Tibial artery (tissue), 4 donors: ENCODE measurements at regions not wholly inside any gene's neighbourhood (a gene's known extent, or its start where the extent isn't known, plus 50 kb on each side); places are given as distances from the start of the nearest gene placed in this dataset.

Experiments
- DNase-seq, 2 donors: peaks; one replicate each; pipeline ENCODE4 v3.0.0-alpha.2; 2019
- H3K27ac ChIP-seq, 2 donors: fragments of 200-600 bp; sonication (generic) in 1 of 2; 1 replicate in 1 of 2; 2 replicates in 1 of 2; pipeline ENCODE4 v1.5.1; 2018 to 2019; ENCODE audit warnings: mild to moderate bottlenecking in 1 of 2
- H3K27me3 ChIP-seq, 2 donors: fragments of 200-600 bp; sonication (generic) in 1 of 2; one replicate each; pipeline versions ENCODE4 v1.5.1 to v1.6.0; 2016 to 2019
- H3K36me3 ChIP-seq, 3 donors: fragments of 200-600 bp; sonication (generic) in 2 of 3; one replicate each; pipeline ENCODE4 v1.5.1; 2016 to 2019; ENCODE audit warnings: mild to moderate bottlenecking in 2 of 3
- H3K4me1 ChIP-seq, 4 donors: fragments of 200-600 bp; sonication (generic) in 2 of 4; 1 replicate in 3 of 4; 2 replicates in 1 of 4; pipeline ENCODE4 v1.5.1; 2016 to 2019
- H3K4me3 ChIP-seq, 2 donors: fragments of 200-600 bp; sonication (generic) in 1 of 2; 1 replicate in 1 of 2; 2 replicates in 1 of 2; pipeline ENCODE4 v1.5.1; 2018 to 2019; ENCODE audit warnings: mild to moderate bottlenecking in 2 of 2
- H3K9me3 ChIP-seq, 3 donors: fragments of 200-600 bp; sonication (generic) in 1 of 3; one replicate each; pipeline ENCODE4 v1.5.1; 2016 to 2019
- intact Hi-C: fragments of 100-400 bp; cut with DNase I; formaldehyde crosslinking; loops from one replicate; pipeline ENCODE4 v1.15.0; 2023; ENCODE audit warnings: low total_unique reads
- TF ChIP-seq, protein P1 (sequence below), 2 experiments: fragments of 200-600 bp in 1 of 2; fragments of 450-650 bp in 1 of 2; IDR thresholded peaks; one replicate each; pipeline ENCODE4 v1.5.1; 2017 to 2019; ENCODE audit warnings: antibody characterized with exemption in 2 of 2, mild to moderate bottlenecking in 1 of 2, moderate library complexity in 1 of 2

- intact Hi-C loops: no loop called here
- no peak overlapping the region for H3K4me3 ChIP-seq
- no peaks in the 10 kb centered on the region for H3K4me1 ChIP-seq
- no peaks in the 10 kb centered on the region for H3K9me3 ChIP-seq
- H3K27ac ChIP-seq: no peak overlapping the region
- no peak for DNase-seq
- no peaks in the 10 kb centered on the region for H3K36me3 ChIP-seq
- TF ChIP-seq, protein P1, sequence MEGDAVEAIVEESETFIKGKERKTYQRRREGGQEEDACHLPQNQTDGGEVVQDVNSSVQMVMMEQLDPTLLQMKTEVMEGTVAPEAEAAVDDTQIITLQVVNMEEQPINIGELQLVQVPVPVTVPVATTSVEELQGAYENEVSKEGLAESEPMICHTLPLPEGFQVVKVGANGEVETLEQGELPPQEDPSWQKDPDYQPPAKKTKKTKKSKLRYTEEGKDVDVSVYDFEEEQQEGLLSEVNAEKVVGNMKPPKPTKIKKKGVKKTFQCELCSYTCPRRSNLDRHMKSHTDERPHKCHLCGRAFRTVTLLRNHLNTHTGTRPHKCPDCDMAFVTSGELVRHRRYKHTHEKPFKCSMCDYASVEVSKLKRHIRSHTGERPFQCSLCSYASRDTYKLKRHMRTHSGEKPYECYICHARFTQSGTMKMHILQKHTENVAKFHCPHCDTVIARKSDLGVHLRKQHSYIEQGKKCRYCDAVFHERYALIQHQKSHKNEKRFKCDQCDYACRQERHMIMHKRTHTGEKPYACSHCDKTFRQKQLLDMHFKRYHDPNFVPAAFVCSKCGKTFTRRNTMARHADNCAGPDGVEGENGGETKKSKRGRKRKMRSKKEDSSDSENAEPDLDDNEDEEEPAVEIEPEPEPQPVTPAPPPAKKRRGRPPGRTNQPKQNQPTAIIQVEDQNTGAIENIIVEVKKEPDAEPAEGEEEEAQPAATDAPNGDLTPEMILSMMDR (IDR thresholded peaks at IDR 0.05): no peak
- no peaks in the 10 kb centered on the region for H3K27me3 ChIP-seq
These were observed 1927.1 kb upstream of the PCDH7 start for GRCh38 chr4:28792917-28793597.

DNA sequence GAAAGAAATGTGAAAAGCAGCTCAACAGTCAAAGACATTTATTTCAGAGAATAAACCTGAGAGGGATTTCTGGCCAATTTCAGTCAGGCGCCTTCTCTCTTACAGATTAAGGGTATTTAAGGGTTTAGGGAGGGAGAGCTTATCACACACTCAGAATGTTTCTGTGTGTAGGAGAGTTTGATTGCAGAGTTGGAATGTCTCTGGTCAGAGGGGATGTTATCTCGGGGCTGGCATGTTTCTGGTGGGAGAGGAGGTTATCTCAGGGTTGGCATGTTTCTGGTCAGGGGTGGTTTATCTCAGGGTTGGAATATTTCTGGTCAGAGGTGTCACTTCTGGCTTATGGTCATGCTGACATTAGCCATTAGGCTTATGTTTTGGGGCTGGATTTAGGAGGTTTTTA, 1920.5 kb upstream of the PCDH7 start:
- Histone ChIP-seq H3K27ac (no peak overlapping the region), H3K36me3 (no peaks in the 10 kb centered on the region), H3K9me3 (no peaks in the 10 kb centered on the region), H3K4me1 (no peaks in the 10 kb centered on the region), H3K27me3 (no peaks in the 10 kb centered on the region), H3K4me3 (no peak overlapping the region)
- TF ChIP-seq, protein P1 (IDR thresholded peaks at IDR 0.05): no peak
- intact Hi-C loops: no loop called here
- no peak for DNase-seq

- no peak overlapping the region for H3K4me3 ChIP-seq
- intact Hi-C loops: no loop called here
- no peak overlapping the region for H3K27ac ChIP-seq
- peaks cover 0 to 3% (median 0%) of the 10 kb centered on the region in 3 donors for H3K9me3 ChIP-seq
- H3K4me1 ChIP-seq: no peaks in the 10 kb centered on the region
- TF ChIP-seq, protein P1 (IDR thresholded peaks at IDR 0.05): no peak
- DNase-seq: no peak
- no peaks in the 10 kb centered on the region for H3K27me3 ChIP-seq
- H3K36me3 ChIP-seq: no peaks in the 10 kb centered on the region
These were observed 1909.1 kb upstream of the PCDH7 start for GRCh38 chr4:28811025-28811424.

DNA sequence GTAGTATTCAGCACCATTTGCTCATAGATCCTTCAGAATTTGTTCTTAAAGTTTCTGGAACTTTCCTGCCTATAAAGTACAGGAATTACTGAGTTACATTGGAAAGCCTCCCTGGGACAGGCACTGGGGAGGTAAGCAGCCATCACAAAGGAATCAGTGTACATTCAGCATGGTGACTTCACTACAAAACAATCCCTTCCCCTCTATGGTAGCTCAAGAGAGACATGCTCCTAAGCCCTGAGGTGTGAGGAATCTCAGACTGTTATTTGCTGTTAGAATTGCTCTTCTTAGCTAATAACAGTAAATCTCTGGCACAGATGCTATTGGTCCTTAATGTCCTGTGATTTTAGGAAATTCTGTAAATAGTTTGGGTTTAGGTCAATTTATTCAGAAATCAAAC, 1898.0 kb upstream of the PCDH7 start:
- Histone ChIP-seq H3K27ac (no peak overlapping the region), H3K36me3 (no peaks in the 10 kb centered on the region), H3K9me3 (peaks cover 0 to 2% (median 0%) of the 10 kb centered on the region in 3 donors), H3K27me3 (no peaks in the 10 kb centered on the region), H3K4me3 (no peak overlapping the region), H3K4me1 (no peaks in the 10 kb centered on the region)
- TF ChIP-seq, protein P1 (IDR thresholded peaks at IDR 0.05): no peak
- DNase-seq: no peak
- intact Hi-C loops: no loop called here

GRCh38 chr4:28827866-28828265, 1892.3 kb upstream of the PCDH7 start:
- DNase-seq: no peak
- H3K9me3 ChIP-seq: no peaks in the 10 kb centered on the region
- no peaks in the 10 kb centered on the region for H3K4me1 ChIP-seq
- intact Hi-C loops: no loop called here
- TF ChIP-seq, protein P1 (IDR thresholded peaks at IDR 0.05): no peak
- no peak overlapping the region for H3K4me3 ChIP-seq
- no peaks in the 10 kb centered on the region for H3K27me3 ChIP-seq
- H3K27ac ChIP-seq: no peak overlapping the region
- no peaks in the 10 kb centered on the region for H3K36me3 ChIP-seq

DNA sequence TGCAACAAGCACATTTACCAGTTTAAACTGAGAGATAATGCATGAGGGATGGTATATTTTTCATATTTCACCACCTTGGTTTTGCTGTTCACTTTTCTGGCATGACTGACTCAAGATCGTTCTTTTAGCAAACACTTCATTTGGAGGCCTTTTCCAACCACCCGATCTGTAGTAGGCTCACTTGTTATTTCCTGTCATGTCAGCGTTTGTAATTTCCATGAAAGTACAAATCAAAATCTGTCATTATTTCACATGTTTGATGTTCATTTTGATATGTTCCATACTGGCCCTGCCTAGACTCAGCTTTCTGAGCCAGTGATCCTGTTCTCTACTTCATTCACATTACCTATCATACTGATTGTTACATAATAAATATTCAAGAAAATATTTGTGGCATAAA, 1888.3 kb upstream of the PCDH7 start:
- no peak overlapping the region for H3K4me3 ChIP-seq
- H3K27ac ChIP-seq: no peak overlapping the region
- DNase-seq: no peak
- H3K27me3 ChIP-seq: no peaks in the 10 kb centered on the region
- no peaks in the 10 kb centered on the region for H3K9me3 ChIP-seq
- intact Hi-C loops: no loop called here
- TF ChIP-seq, protein P1 (IDR thresholded peaks at IDR 0.05): no peak
- no peaks in the 10 kb centered on the region for H3K36me3 ChIP-seq
- H3K4me1 ChIP-seq: no peaks in the 10 kb centered on the region
